HL-60 (cell line): ENCODE measurements at regions not wholly inside any gene's neighbourhood (a gene's known extent, or its start where the extent isn't known, plus 50 kb on each side); places are given as distances from the start of the nearest gene placed in this dataset.

Experiments
- DNase-seq, 2 experiments: peaks; one replicate each; pipeline ENCODE4 v3.0.0-alpha.2; 2010 to 2020; ENCODE audit warnings: low read depth in 1 of 2, low spot score in 1 of 2
- H3K27ac ChIP-seq: fragments of 250-450 bp; sonication (Bioruptor Pico); replicated peaks from 2 replicates; pipeline ENCODE4 v1.5.1; 2020; ENCODE audit warnings: mild to moderate bottlenecking, moderate library complexity
- H3K27me3 ChIP-seq: fragments of 250-450 bp; sonication (Bioruptor Pico); 2 replicates; pipeline ENCODE4 v1.5.1; 2021; ENCODE audit warnings: mild to moderate bottlenecking, moderate library complexity; ENCODE audit not compliant: insufficient read depth, poor library complexity, severe bottlenecking
- H3K4me3 ChIP-seq: replicated peaks from 2 replicates; pipeline ENCODE4 v1.5.1; 2011; ENCODE audit warnings: mild to moderate bottlenecking, control low read depth, low read length; ENCODE audit not compliant: insufficient read depth
- CTCF ChIP-seq: IDR thresholded peaks from one replicate; pipeline ENCODE4 v1.5.1; 2011; ENCODE audit warnings: low read length, control low read depth, inconsistent platforms; ENCODE audit not compliant: insufficient read depth
- GABPA ChIP-seq: IDR thresholded peaks from 2 replicates; pipeline ENCODE4 v1.6.1; 2012; ENCODE audit warnings: low read depth
- POLR2AphosphoS5 ChIP-seq: IDR thresholded peaks from 2 replicates; pipeline ENCODE4 v1.6.1; 2012; ENCODE audit warnings: low read depth
- REST ChIP-seq: IDR thresholded peaks from 2 replicates; pipeline ENCODE4 v1.6.1; 2012; ENCODE audit warnings: low read depth; ENCODE audit not compliant: insufficient replicate concordance
- SPI1 ChIP-seq: IDR thresholded peaks from 2 replicates; pipeline ENCODE4 v1.6.1; 2012; ENCODE audit warnings: low read depth, mild to moderate bottlenecking, borderline replicate concordance

- no peak for DNase-seq
- no peaks in the 10 kb centered on the region for H3K27me3 ChIP-seq
- H3K4me3 ChIP-seq = no peak overlapping the region
- TF ChIP-seq CTCF (no peak), SPI1 (no peak), REST (no peak), GABPA (no peak), POLR2AphosphoS5 (no peak)
- no peak overlapping the region for H3K27ac ChIP-seq
Observed at GRCh38 chr4:33930497-33930896, 2313.8 kb downstream of the ARAP2 start.

GRCh38 chr4:33931026-33931425, 2313.3 kb downstream of the ARAP2 start:
- no peak overlapping the region for H3K27ac ChIP-seq
- no peak for DNase-seq
- TF ChIP-seq REST (no peak), GABPA (no peak), POLR2AphosphoS5 (no peak), CTCF (no peak), SPI1 (no peak)
- H3K27me3 ChIP-seq = no peaks in the 10 kb centered on the region
- no peak overlapping the region for H3K4me3 ChIP-seq

- TF ChIP-seq CTCF (no peak), GABPA (no peak), POLR2AphosphoS5 (no peak), SPI1 (no peak)
- Histone ChIP-seq H3K27me3 (no peaks in the 10 kb centered on the region), H3K4me3 (no peak overlapping the region), H3K27ac (no peak overlapping the region)
- DNase-seq = no peak
Observed at GRCh38 chr4:33940281-33940680, 2304.0 kb downstream of the ARAP2 start.

GRCh38 chr4:33941854-33942253, 2302.5 kb downstream of the ARAP2 start:
- DNase-seq = no peak
- Histone ChIP-seq H3K4me3 (no peak overlapping the region), H3K27ac (no peak overlapping the region), H3K27me3 (no peaks in the 10 kb centered on the region)
- TF ChIP-seq SPI1 = no peak
